ENCODE measurements at regions not wholly inside any gene's neighbourhood (a gene's known extent, or its start where the extent isn't known, plus 50 kb on each side); places are given as distances from the start of the nearest gene placed in this dataset.
"Not testable (repeated sequence)": the region's sequence is repeated elsewhere in the genome, so short reads cannot be mapped to it uniquely, and the experiment has no call there.

DNA sequence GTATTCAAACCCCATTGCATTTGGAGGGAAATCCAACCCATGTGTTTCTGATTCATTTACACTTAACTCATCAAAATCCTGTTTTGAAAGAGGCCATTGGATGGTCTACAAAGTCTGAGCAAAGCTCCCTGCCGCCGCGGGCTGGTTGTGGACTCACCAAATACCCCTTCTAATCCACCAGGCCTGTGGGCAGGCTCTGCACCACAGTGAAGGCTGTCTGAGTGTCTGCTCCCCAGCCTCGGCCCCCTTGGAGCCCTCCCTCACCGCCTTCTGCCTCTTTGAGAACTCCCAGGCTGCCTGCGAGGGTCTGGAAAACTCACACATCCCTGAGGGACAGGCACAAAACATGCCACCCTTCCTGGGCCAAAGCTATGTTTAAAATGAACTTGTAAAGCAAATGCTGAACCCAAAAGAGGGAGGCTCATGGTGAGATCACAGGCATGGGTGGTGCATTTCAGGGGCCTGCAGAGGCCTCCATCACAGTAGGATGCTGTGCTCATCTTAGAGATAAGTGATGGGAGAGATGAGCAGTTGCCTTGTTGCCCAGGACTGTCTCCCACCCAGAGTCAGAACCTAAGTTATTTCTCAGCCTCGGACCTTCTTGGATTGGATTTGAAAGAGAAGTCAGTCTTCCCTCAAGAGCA is 225.0 kb downstream of the CYP26B1 start:
- Mint-ChIP-seq H3K27me3 (ENCODE audit: low read depth, poor library complexity) (peaks cover 40% of the 10 kb centered on the region), H3K4me1 (peaks cover 34% of the 10 kb centered on the region), H3K27ac (no peak overlapping the region), H3K4me3 (no peak overlapping the region), H3K9me3 (peaks cover 12% of the 10 kb centered on the region), H3K36me3 (ENCODE audit: low read depth) (no peaks in the 10 kb centered on the region)
- no peak for DNase-seq
- TF ChIP-seq, protein P1, sequence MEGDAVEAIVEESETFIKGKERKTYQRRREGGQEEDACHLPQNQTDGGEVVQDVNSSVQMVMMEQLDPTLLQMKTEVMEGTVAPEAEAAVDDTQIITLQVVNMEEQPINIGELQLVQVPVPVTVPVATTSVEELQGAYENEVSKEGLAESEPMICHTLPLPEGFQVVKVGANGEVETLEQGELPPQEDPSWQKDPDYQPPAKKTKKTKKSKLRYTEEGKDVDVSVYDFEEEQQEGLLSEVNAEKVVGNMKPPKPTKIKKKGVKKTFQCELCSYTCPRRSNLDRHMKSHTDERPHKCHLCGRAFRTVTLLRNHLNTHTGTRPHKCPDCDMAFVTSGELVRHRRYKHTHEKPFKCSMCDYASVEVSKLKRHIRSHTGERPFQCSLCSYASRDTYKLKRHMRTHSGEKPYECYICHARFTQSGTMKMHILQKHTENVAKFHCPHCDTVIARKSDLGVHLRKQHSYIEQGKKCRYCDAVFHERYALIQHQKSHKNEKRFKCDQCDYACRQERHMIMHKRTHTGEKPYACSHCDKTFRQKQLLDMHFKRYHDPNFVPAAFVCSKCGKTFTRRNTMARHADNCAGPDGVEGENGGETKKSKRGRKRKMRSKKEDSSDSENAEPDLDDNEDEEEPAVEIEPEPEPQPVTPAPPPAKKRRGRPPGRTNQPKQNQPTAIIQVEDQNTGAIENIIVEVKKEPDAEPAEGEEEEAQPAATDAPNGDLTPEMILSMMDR (IDR thresholded peaks at IDR 0.05): no peak

DNA sequence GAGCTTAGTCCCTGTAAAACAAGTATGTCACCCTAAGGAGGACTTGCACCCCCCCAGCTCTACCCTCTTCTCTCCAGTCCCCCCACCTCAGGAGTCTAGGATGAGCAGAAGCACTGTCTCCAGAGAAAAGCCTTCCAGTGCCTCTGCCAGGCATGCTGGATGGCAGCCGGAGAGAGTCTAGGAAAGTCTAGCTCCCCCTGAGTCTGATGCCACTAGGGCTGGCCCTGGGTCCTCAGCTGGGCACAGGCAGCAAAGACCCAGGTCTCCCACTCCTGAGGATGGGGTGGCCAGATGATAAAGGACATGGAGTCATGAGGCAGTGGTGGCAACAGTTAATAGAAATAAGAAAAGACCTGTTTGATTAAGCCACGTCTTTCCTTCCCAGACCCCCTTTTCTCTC is 225.6 kb downstream of the CYP26B1 start:
- TF ChIP-seq, protein P1 (IDR thresholded peaks at IDR 0.05): no peak
- Mint-ChIP-seq H3K9me3 (peaks cover 16% of the 10 kb centered on the region), H3K27ac (no peak overlapping the region), H3K27me3 (ENCODE audit: low read depth, poor library complexity) (peaks cover 40% of the 10 kb centered on the region), H3K4me1 (peaks cover 33% of the 10 kb centered on the region), H3K4me3 (no peak overlapping the region), H3K36me3 (ENCODE audit: low read depth) (no peaks in the 10 kb centered on the region)
- DNase-seq: no peak

DNA sequence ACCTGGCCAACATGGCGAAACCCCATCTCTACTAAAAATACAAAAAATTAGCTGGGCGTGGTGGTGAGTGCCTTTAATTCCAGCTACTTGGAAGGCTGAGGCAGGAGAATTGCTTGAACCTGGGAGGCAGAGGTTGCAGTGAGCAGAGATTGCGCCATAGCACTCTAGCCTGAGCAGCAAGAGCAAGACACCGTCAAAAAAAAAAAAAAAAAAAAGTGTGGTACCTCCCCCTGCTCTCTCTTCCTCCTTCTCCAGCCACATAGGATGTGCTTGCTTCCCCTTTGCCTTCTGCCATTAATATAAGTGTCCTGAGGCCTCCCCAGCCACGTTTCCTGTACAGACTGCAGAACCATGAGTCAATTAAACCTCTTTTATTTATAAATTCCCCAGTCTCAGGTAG is 226.8 kb downstream of the CYP26B1 start:
- Mint-ChIP-seq H3K9me3 (peaks cover 20% of the 10 kb centered on the region), H3K4me1 (peaks cover 20% of the 10 kb centered on the region), H3K27me3 (ENCODE audit: low read depth, poor library complexity) (peaks cover 44% of the 10 kb centered on the region)
- H3K36me3 Mint-ChIP-seq (ENCODE audit: low read depth); H3K27ac Mint-ChIP-seq; H3K4me3 Mint-ChIP-seq; DNase-seq: not testable (repeated sequence)

DNA sequence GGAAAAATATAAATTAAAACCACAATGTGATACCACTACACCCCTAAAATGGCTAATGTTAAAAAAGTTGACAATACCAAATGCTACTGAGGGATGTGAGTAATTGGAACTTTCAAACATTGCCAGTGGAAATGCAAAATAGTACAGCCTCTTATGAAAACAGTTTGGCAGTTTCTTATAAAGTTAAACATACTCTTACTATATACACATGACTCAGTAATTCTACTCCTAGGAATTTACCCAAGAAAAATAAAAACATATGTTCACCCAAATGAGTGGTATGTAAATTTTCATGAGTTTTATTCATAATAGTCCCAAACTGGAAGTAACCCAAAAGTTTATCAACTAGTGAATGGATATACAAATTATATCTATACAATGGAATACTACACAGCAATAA is 228.0 kb downstream of the CYP26B1 start:
- Mint-ChIP-seq H3K27ac (no peak overlapping the region), H3K9me3 (peaks cover 26% of the 10 kb centered on the region), H3K36me3 (ENCODE audit: low read depth) (no peaks in the 10 kb centered on the region), H3K4me3 (no peak overlapping the region), H3K4me1 (peaks cover 9% of the 10 kb centered on the region), H3K27me3 (ENCODE audit: low read depth, poor library complexity) (peaks cover 43% of the 10 kb centered on the region)
- TF ChIP-seq, protein P1 (IDR thresholded peaks at IDR 0.05): no peak
- DNase-seq: no peak

DNA sequence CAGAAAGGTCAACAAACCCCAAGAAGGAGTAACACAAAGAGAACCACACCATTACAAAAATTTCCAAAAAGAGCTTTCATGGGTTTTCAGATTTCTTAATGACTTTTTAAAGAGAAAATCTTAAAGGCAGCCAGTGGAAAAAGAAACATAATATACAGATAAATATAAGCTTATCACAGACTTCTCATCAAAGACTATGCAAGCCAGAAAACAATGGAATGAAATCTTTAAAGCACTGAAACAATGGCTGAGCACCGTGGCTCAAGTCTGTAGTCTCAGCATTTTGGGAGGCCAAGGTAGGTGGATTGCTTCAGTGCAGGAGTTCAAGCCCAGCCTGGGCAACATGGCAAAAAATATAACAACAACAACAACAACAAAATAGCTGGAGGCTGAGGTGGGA is 237.4 kb downstream of the CYP26B1 start:
- TF ChIP-seq, protein P1 (IDR thresholded peaks at IDR 0.05): no peak
- Mint-ChIP-seq H3K36me3 (ENCODE audit: low read depth) (peaks cover 5% of the 10 kb centered on the region), H3K4me3 (no peak overlapping the region), H3K9me3 (peaks cover 40% of the 10 kb centered on the region), H3K4me1 (no peaks in the 10 kb centered on the region), H3K27ac (no peak overlapping the region), H3K27me3 (ENCODE audit: low read depth, poor library complexity) (peaks cover 29% of the 10 kb centered on the region)
- no peak for DNase-seq

DNA sequence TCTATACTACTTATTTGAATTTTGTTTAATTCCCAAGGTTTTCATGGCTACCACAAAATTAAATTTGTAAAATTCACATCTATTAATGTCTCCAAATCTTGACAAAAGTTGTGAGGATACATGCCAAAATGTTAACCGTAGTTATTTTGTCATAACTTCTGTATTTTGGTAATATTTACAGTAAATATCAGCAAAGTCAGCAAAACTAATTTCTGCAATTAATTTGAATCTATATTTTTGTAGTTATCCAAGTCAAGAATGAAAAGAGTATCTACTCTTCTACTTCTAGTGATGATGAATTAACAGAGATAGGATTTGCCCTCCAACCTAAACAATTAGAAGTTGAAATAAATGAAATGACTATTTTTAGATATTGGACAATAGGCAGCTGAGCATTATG is 238.9 kb downstream of the CYP26B1 start:
- Mint-ChIP-seq H3K36me3 (ENCODE audit: low read depth) (peaks cover 5% of the 10 kb centered on the region), H3K4me1 (no peaks in the 10 kb centered on the region), H3K27ac (no peak overlapping the region), H3K9me3 (peaks cover 37% of the 10 kb centered on the region), H3K4me3 (no peak overlapping the region), H3K27me3 (ENCODE audit: low read depth, poor library complexity) (peaks cover 41% of the 10 kb centered on the region)
- TF ChIP-seq, protein P1 (IDR thresholded peaks at IDR 0.05): no peak
- DNase-seq: no peak

All from nephron progenitor cell (in vitro differentiated cells).